Cardiac septum (tissue), 1 donor: ENCODE measurements at regions not wholly inside any gene's neighbourhood (a gene's known extent, or its start where the extent isn't known, plus 50 kb on each side); places are given as distances from the start of the nearest gene placed in this dataset.
"Not testable (repeated sequence)": the region's sequence is repeated elsewhere in the genome, so short reads cannot be mapped to it uniquely, and the experiment has no call there.

Experiments used
- DNase-seq: peaks from one replicate; pipeline ENCODE4 v3.0.0-alpha.2; 2020; ENCODE audit warnings: low spot score
- intact Hi-C: fragments of 100-400 bp; cut with DNase I; formaldehyde crosslinking; loops from one replicate; pipeline ENCODE4 v1.14.0; 2022
- donor health status: DM: no; HTN: no; CAD: no.

DNA sequence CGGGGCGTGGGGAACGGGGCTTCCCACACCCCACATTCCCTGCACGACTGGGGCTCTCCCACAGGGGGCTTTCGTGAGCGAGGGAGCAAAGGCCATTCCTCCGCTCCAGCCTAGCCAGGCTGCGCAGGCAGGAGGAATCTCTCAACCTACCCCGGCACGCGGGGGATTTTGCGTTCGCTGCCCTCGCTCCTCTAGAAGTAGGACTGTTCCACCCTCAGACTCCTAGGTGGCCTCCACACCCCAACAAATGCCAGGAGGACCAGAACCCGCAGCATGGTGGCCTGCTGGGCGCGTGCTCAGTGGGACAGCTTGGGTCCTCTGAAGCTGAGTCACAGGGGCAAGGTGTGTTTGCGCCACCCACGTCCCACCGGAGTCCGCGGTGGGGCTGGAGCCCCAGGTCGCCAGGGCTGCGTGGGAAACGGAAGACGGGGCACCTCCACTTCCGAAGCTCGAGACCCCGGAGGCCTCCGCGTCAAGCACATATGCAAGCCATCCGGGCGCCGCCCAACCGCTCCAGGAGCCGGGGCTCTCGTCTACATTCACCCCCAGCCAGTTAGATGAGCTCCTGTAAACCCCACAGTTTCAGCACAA, 1938.5 kb upstream of the DEFB115 start:
- DNase-seq = no peak
- intact Hi-C loops = no loop called here

DNA sequence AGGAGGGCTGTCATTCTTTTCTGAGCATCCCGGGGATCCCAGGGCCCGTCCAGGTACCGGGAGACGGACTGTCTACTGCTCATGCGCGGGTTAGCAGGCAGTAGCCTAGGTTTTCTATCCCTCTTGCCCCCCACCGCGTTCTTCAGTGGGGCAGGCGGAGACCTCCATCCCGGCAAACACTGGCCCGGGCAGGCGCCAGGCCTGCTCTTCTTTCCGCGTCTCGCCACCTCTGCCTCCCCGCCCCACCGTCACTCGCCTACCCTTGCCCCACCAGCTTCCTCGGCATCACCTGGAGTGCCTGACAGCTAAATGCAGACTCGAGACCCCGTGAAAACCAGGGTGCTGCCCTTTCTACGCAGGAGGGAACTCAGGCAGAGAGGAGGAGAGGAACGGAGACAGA, 1937.7 kb upstream of the DEFB115 start:
- intact Hi-C loops = no loop called here

DNA sequence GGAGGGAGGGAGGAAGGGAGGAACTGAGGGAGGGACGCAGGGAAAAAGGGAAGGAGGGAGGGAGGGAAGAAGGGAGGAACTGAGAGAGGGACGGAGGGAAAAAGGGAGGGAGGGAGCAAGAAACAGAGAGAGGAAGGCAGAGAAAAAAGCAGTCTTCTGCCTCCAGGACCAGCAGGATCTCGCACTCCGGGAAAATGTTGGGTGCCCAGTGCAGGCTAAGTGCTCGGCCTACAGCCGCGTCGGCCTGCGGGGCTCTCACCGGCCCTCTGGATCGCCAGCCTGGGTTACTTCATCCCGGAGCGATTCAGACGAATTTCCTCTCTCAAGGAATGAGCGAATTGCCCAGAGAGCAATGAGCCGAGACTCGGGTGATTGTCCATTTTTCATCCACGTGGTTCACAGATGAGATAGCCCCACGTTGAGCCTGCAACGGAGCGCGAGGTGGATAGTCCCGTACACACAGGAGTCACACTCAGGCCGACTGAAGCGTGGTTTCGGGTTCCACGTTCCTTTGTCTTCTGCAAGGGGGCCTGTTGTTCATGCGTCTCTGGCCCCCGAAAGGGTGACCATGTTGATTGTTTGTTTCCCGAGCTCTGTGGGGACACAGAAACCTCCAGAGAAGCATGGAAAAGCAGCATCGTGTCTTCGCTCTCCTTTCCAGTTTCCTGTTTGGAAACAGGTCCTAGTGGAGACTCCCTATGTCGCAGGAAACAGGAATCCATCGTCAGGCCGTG, 1937.1 kb upstream of the DEFB115 start:
- DNase-seq, intact Hi-C loops: not testable (repeated sequence)

More for the DNA sequence above, 1937.7 kb upstream of the DEFB115 start:
- no peak for DNase-seq

DNA sequence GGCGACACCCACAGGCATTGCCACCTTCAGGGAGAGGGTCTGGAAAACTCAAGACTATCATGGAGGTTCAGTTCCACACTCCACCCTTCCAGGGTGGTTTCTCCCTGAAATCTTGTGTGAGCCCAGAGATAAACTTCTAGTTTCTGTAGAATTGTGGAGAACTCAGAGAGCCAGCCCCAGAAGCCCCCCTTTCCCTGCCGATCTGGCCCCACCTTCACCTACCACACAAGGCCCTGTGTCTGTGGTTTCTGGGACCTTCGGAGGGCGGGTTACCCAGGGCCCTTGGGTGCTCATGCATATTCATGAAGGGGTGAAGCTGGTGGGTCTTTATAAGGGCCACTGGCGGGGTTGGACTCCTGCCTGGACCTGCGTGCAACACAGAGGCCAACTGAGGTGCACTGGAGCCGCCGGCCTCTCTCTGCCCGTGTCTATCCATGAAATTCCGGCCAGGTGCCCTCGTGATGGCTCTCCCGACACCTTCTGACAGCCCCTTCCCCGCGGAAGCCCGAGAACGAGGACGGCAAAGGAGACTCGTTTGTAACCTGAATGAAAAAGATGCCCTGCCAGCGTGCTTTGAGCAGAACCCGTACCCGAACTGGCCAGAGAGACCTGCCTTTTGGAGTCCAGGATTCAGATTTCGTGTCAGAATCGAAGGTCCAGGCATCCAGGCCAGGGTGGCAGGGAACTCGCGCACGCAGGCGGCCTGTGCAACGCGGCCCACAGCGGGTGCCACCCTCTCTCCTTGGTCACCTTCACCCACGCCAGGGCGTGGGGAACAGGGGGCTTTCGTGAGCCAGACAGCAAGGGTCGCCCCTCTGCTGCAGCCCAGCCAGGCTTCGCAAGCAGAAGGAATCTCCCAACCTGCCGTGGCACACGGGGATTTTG, 1933.6 kb upstream of the DEFB115 start:
- DNase-seq, intact Hi-C loops: not testable (repeated sequence)

DNA sequence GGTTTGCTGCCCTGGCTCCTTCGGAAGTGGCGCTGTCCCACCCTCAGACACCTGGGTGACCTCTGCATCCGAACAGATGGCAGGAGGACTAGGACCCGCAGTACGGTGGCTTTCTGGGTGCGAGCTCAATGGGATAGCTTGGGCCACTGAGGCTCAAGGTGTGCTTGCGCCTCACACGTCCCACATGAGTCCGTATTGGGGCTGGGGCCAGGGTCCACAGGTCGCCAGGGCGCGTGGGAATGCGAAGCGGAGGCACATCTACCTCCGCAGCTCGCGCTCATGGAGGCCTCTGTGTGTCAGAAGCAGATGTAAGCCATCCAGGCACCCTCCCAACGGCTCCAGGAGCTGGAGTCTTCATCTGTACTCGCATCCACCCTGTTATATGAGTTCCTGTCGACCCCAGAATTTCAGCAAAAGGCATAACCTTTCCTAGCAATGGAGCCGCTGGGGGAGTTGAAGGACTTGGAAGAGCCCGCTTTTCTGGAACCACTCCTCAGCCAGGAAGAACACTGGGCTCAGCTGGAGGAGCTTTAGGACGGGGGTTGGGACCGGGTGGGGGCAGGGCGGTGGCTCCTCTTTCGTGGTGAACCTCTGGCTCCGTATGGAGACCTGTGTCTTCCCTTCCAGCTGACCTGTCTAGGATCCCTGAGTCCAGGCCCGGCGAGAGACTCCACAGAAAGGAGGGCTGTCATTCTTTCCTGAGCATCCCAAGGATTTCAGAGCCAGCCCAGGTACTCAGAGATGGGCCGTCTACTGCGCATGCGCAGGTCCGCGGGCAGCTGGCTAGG, 1932.8 kb upstream of the DEFB115 start:
- intact Hi-C loops, DNase-seq: not testable (repeated sequence)

DNA sequence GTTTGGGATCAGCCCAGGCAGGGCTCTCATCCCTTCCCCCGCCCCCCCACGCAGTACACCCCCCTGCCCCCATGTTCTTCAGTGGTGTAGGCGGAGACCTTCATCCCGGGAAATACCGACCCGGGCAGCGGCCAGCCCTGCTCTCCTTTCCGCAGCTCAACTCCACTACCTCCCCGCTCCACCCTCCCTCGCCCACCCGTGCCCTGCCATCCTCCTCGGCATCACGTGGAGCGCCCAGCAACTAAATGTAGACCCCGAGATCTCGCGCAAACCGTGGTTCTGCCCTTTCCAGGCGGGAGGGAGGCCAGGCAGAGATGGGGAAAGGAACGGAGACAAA, 1932.2 kb upstream of the DEFB115 start:
- DNase-seq = no peak
- intact Hi-C loops = no loop called here

DNA sequence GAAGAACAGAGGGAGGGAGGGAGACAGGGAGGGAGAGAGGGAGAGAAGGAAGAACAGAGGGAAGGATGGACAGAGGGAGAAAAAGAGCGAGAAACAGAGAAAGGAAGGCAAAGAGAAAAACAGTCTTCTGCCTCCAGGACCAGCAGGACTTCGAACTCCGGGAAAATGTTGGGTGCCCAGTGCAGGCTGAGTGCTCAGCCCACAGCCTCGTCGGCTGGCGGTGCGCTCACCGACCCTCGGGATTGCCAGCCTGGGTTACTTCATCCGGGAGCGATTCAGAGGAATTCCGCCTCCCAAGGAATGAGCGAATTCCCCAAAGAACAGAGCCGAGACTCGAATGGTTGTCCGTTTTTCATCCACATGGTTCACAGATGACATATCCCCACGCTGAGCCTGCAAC, 1931.7 kb upstream of the DEFB115 start:
- intact Hi-C loops, DNase-seq: not testable (repeated sequence)

DNA sequence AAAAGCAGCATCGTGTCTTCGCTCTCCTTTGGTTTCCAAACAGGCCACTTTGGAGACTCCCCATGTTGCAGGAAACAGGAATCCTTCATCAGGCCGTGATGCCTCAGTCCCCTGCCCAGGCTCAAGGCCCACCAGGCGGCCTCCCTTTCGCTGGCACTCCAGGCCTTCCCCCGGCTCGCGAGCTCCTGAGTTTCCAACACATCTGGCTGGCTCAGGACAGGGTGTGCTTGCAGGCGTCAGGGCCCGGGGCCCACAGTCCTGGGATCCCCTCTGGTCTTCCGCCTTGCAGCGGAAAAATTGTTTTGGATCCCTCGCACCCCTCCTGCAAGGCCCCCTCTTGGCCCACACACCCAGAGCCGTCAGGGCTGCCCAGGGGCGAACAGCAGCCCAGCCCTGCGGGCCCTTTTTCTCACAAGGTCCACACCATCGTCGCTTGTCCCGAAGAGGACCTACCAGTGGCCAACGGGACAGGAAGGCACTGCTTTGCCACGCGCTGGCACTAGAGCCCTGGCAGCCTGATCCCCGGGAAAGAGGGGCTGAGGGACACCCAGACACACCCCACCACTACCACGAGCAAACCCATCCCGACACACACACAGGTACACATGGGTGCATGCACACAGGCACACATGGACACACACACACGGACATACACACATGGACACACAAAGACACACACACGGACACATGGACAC, 1930.9 kb upstream of the DEFB115 start:
- intact Hi-C loops = no loop called here
- no peak for DNase-seq

DNA sequence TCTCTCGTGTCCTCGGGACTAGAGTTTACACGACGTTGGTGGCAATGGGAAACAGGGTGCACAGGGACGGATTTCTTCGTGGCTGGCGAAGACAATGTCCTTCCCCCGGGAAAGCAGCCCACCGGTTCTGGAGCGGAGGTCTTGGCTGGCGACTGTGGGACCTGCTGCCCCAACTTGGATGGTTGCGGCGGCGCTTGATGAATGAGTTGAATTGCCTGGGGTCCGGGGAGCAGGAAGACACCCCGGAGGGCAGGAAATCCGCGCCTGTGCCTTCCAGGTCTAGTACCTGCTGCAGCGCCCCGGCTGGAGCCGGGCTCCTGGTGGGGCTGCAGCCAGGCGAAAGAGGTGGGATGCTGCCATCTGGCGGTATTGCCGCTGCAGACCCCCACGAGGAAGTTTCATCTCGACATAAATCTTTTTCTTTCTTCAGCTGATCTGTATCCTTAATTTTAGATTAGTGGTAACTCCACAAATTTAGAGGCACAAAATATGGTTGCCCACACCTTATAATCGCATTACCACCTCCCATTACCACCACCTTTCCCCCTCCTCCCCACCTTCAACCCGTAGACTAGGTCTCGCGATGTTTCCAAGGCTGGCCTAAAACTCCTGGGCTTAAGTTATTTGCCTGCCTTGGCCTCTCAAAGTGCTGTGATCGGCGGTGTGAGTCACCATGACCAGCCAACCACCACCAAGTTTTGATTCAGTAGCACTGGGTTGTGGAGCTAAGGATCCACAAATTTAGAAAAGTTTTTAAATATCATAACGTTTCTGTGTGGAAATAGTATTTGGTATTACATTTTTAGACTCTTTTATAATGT, 1929.7 kb upstream of the DEFB115 start:
- intact Hi-C loops = not testable (repeated sequence)

DNA sequence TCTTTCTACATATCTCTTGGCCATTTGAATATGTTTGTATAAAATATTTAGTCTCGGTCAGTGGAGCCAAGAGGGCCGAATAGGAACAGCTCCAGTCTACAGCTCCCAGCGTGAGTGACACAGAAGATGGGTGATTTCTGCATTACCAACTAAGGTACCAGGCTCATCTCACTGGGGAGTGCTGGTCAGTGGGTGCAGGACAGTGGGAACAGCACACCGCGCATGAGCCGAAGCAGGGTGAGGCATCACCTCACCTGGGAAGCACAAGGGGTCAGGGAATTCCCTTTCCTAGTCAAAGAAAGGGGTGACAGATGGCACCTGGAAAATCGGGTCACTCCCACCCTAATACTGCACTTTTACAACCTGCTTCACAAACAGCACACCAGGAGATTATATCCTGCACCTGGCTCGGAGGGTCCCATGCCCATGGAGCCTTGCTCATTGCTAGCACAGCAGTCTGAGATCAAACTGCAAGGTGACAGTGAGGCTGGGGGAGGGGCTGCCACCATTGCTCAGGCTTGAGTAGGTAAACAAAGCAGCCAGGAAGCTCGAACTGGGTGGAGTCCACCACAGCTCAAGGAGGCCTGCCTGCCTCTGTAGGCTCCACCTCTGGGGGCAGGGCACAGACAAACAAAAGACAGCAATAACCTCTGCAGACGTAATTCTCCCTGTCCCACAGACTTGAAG, 1926.9 kb upstream of the DEFB115 start:
- intact Hi-C loops, DNase-seq: not testable (repeated sequence)

More for the DNA sequence above, 1929.7 kb upstream of the DEFB115 start:
- DNase-seq = not testable (repeated sequence)

DNA sequence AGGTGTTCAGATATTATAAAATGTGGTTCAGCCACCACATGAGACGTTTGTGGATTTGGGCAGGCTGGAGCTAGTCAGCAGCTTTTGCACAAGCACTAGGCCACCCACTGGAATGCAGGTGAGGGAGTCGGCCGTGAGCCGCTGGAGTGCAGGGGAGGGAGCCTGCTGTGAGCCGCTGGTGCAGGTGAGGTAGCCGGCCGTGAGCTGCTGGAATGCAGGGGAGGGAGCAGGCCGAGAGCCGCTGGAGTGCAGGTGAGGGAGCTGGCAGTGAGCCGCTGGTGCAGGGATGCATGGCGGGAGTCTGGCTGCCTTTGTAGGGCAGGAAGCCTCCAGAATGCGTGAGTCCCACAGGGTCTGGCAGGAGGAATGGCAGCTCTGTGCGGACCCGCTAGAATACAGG, 1907.6 kb upstream of the DEFB115 start:
- intact Hi-C loops = no loop called here
- no peak for DNase-seq

DNA sequence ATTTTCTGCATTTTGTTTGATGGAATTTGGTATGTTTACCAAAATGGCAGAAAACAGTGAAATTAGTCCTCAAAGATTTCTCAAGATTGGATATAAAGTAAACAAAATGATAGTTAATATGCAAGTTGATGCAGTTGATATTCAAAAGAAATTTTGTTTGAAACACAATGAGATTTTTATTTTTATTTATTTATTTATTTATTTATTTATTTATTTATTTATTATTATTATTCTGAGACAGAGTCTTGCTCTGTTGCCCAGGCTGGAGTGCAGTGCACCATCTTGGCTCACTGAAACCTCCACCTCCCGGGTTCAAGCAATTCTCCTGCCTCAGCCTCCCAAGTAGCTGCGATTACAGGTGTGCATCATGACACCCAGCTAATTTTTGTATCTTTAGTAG, 1881.5 kb upstream of the DEFB115 start:
- intact Hi-C loops, DNase-seq: not testable (repeated sequence)

DNA sequence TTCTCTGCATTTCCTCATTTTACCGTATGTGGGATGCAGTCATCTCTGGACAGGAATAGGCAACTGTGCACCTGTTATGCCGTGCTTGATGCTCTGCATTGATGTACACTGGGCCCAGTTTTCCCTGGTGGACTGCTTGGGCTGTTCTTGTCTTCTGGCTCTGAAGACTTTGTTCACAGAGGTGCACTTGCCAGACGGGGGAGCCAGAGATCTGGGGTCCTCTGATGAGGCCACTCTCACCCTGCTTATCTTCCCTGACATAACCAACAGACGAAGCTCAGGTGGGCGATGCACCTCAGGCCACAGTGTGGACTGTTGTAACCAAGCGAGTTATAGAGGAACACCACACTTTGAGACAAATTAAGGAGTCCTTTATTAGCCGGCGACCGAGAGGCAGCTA, 1864.6 kb upstream of the DEFB115 start:
- DNase-seq, intact Hi-C loops: not testable (repeated sequence)

DNA sequence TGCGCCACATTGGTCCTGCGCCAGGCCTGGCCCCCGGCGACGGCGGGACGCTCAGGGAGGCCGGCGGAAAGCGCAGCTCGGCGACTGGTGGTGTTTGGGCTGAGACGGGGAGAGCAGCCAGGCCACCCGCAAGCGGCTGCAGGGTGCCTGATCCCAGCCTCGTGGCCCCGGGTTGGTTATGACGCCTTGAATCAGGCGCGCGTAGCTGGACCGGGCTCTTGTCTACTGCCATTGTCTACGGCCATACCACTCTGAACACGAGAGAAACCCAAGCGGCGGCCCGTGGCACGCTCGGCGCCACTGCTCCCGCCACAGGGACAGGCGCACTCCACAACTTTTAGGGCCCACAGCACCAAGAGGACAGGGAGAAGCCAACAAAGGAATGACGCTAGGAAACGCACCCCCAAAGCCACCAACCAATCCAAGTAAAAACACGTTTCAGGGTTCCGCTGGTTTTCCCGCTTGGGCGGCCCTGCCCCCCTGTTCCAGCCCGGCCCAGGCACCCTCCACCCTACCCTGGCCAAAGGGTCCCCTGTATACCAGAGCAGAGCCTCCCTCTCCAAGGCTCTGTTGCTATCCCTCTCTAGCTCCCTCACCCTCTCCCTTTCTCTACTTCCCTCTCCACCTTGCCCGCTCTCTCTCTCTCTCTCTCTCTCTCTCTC, 1849.3 kb upstream of the DEFB115 start:
- DNase-seq = no peak
- intact Hi-C loops = no loop called here

DNA sequence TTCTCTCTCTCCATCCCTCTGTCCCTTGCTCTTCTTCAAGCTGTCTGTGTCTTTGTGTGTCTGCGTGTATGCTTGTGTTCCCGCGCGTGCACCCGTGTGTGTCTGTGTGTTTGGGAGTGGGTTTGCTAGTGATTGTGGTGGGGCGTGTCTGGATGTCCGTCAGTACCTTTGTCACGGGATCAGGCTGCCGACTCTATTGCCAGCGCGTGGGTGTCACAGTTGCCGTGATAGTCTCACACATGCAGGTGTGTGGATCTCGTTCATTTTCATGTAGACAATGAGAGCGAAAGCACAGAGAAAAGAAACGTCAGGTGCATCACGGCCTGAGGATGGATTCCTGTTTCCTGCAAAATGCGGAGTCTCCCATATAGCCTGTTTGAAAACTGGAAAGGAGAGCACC, 1848.8 kb upstream of the DEFB115 start:
- intact Hi-C loops, DNase-seq: not testable (repeated sequence)

DNA sequence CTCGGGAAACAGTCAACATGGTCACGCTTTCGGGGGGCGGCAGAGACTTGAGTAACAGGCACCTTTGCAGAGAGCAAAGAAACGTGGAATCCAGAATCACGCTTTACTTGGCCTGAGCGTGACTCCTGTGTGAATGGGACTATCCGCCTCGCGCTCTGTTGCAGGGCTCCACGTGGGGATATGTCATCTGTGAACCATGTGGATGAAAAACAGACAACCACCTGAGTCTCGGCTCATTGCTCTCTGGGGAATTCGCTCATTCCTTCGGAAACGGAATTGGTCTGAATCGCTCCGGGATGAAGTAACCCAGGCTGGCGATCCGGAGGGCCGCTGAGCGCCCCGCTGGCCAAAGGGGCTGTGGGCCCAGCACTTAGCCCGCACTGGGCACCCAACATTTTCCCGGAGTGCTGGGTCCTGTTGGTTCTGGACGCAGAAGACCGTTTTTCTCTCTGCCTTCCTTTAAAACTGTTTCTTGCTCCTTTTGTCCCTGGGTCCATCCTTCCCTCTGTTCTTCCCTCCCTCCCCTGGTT, 1848.2 kb upstream of the DEFB115 start:
- DNase-seq, intact Hi-C loops: not testable (repeated sequence)
